ENCODE measurements at regions not wholly inside any gene's neighbourhood (a gene's known extent, or its start where the extent isn't known, plus 50 kb on each side); places are given as distances from the start of the nearest gene placed in this dataset.

- no peak for TF ChIP-seq CTCF (IDR thresholded peaks at IDR 0.05; ENCODE audit: insufficient read depth, low read length)
- TF ChIP-seq POLR2AphosphoS5 (IDR thresholded peaks at IDR 0.05; ENCODE audit: low read depth) = no peak
- TF ChIP-seq GABPA (IDR thresholded peaks at IDR 0.05; ENCODE audit: low read depth) = no peak
Observed at GRCh38 chr13:58379221-58379620, 747.7 kb downstream of the PCDH17 start.

All from HL-60 (cell line).